ENCODE measurements at regions not wholly inside any gene's neighbourhood (a gene's known extent, or its start where the extent isn't known, plus 50 kb on each side); places are given as distances from the start of the nearest gene placed in this dataset.
A peak's percentile ranks its signal among the peaks of the same experiment; 100 is the strongest.

DNA sequence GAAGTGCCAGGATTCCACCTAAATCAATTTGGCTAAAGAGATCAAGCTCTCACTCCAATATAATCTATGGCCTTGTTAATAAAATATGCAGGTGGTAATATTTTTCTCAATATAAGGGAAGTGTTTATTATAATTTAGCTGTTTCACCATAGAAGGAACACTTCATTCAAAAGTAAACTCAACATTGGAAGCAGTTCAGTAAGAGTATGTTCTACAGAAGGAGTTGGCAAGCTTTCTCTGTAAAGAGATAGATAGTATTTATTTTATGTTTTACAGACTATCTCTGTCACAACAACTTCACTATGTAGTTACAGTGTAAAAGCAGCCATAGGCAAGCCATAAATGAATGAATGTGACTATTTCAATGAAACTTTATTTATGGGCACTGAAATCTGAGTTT lies 313.6 kb upstream of the ANO3 start:
- in situ Hi-C loops (cut with HindIII; ENCODE audit: low pct_unique_long_range_greater_than_20kb, low sequenced_read_pairs) = no loop called here

DNA sequence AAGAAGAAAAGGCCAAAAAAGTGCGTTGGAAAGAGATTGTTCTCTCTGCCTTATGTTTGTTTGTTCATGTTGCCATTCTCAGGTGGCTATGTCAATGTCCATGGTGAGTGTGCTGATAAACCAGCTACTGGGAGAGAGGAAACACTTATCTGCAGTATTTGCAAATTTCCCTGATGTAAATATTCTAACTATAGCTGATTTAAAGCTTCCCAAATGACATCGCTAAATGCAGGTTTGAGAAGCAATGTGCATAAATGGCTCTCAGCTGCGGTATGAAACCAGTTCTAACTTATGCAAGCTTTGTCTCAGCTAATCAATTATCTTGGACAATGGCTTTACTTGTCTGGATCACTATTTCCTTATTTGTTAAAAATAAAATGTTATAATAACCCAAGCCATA lies 312.5 kb upstream of the ANO3 start:
- no peak for DNase-seq (ENCODE audit: low read depth, low spot score)
- in situ Hi-C loops (cut with HindIII; ENCODE audit: low pct_unique_long_range_greater_than_20kb, low sequenced_read_pairs) = no loop called here

More for the DNA sequence above, 313.6 kb upstream of the ANO3 start:
- DNase-seq (ENCODE audit: low read depth, low spot score) = no peak

DNA sequence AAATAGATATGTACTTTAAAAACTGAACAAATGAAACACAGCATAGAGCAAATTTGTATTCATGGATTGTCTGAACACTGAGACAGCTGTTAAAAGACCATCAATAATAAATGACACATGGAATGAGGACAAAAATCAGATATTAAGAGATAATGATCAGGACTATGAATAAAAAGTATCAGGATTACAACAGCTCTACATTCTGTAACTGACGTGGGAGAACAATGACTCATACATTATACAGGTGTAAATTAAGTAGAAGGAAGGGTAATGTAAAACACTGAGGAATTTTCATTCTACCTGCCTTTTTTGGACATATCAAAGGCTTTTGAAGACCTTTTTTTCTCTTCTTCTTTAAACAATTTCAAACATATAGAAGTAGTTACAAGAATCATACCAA lies 310.9 kb upstream of the ANO3 start:
- in situ Hi-C loops (cut with HindIII; ENCODE audit: low pct_unique_long_range_greater_than_20kb, low sequenced_read_pairs) = no loop called here
- DNase-seq (ENCODE audit: low read depth, low spot score) = no peak

DNA sequence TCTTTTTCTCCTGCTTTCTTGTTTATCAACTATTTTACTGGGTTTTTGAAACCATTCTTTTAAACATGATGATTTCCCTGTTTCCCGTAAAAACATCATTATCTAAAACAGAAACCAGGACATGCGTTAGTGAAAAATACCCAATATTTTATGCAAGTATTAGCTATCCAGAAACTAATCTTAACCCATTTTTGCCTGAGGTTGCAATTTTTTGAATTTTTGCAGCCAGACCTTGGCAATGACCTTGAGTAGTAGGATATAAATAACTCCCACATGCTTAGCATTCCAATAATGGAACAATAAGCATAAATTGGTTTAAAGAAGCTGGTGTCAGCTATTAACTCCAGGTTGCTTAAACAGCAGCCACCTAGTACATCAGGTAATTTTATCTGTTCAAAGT lies 308.9 kb upstream of the ANO3 start:
- no peak for DNase-seq (ENCODE audit: low read depth, low spot score)
- in situ Hi-C loops (cut with HindIII; ENCODE audit: low pct_unique_long_range_greater_than_20kb, low sequenced_read_pairs) = no loop called here

DNA sequence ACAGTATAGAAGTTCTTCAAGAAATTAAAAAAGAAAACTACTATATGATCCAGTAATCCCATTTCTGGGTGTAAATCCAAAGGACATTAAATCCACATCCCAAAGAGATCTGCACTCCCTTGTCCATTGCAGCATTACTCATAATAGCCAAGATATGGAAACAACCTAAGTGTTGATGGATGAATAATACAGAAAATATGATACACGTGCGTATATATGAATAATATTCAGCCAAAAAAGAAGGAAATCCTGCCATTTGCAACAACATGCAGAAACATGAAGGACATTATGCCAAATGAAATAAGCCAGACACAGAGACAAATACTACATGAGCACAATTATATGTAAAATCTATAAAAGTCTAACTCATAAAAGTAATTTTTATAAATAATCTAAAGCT lies 306.3 kb upstream of the ANO3 start:
- in situ Hi-C loops (cut with HindIII; ENCODE audit: low pct_unique_long_range_greater_than_20kb, low sequenced_read_pairs) = no loop called here
- DNase-seq (ENCODE audit: low read depth, low spot score) = no peak

DNA sequence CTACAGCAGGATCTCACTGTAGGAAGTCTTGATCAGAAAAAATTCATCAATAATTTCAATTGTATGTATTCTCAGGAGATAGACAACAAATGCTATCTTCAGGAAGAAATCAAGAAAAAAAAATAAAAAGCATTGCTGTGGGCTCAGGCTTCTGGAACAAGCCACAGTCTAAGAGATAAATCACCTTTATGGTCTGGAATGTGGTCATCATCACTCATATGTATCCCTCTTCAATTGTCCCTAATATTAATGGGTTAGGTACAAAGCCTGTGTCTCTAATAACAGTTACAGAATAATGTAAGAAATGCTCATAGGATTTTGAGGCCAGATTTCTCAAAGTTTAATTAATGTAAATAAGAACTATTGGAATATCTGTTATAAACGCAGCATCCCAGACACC lies 305.9 kb upstream of the ANO3 start:
- no peak for DNase-seq (ENCODE audit: low read depth, low spot score)
- in situ Hi-C loops (cut with HindIII; ENCODE audit: low pct_unique_long_range_greater_than_20kb, low sequenced_read_pairs) = no loop called here

DNA sequence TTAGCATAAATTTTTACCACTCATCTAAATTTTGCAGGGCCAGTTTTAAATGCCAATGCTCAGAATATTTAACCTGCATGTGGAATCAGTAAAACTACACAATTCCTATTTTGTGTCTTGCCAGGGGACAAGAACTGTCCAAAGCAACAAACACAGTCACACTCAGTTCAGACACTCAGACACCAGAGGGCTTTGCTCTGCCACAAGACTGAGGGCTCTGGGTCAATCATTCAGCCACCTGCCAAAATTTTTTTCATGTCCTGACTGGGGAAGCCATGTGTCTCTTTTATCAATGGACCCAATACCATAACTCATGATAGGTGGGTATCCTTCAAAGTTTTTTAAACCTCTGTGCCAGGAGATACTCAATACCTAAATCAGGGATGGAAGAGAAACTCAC lies 304.0 kb upstream of the ANO3 start:
- peak; percentile 10 for DNase-seq (ENCODE audit: low read depth, low spot score)
- in situ Hi-C loops (cut with HindIII; ENCODE audit: low pct_unique_long_range_greater_than_20kb, low sequenced_read_pairs) = no loop called here

DNA sequence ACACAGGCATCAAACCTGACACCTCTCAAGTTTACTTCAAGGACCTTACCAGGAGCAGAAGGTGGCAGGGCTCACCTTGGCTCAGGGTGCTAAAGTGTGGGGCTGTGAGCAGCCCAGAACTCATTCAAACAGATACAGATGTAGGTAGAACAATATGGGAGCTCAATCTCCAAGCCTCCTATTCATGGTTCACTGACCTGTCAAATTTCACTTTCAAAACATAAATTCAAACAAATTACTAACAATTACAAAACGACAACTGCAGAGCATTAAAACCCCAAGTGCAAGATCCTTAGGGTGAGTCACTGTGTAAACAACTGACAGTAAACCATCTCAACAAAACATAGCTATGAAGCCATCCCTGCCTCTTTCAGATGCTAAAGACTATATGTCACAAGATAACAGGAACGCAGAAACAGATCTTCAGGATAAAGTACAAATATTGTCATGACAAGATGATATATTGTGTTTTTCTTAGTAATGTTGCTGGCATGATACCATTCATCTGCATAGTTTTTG lies 303.5 kb upstream of the ANO3 start:
- in situ Hi-C loops (cut with HindIII; ENCODE audit: low pct_unique_long_range_greater_than_20kb, low sequenced_read_pairs) = no loop called here
- DNase-seq (ENCODE audit: low read depth, low spot score) = no peak

DNA sequence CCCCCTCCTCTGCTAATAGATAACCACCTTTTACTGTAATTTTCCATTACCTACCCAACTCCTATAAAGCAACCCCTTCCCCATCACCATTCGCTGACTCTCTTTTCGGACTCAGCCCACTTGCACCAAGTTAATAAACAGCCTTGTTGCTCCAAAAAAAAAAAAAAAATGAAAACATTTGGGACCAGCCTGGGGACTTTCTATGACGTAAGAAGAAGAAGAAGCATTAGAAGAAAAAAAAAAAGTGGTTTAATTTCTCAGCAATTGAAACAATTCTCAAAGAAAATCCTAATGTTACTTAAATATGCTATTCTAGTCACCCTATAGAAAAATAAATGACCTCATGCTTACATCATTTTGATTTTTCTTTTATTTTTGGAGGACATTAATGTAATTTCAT lies 301.5 kb upstream of the ANO3 start:
- DNase-seq (ENCODE audit: low read depth, low spot score) = no peak
- in situ Hi-C loops (cut with HindIII; ENCODE audit: low pct_unique_long_range_greater_than_20kb, low sequenced_read_pairs) = no loop called here

DNA sequence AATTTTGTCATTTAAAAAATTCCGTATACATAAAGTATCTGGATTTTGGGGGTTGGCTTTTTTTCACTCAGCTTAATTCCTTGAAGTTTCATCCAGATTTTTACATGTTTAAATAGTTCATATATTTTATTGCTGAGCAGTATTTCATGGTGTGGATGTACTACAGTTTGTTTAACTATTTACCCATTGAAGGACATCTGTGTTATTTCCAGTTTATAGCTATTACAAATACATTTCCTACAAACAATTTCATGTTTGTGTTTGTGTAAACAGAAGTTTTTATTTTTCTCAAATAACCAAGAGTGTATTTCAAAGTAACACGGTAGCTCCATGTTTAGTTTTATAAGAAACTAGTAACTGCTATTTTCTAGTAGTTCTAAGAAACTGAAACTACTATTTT lies 299.7 kb upstream of the ANO3 start:
- in situ Hi-C loops (cut with HindIII; ENCODE audit: low pct_unique_long_range_greater_than_20kb, low sequenced_read_pairs) = no loop called here
- no peak for DNase-seq (ENCODE audit: low read depth, low spot score)

DNA sequence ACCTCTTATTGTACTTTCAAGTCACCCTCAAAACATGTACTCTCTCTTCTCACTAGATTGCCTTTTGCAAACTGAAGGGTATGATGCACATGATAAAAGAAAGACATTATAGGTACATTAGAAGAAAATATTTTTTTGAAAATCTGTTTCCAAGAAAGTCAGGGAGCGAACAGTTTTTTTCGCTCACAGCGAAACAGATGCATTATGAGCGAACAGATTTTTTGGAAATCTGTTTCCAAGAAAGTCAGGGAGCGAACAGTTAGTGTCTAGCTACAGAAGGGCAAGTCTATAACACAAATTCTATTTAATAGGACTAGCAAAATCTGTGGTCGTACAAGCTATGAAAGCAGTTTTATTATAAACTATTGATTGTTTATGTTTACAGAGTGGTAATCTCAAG lies 296.2 kb upstream of the ANO3 start:
- no peak for DNase-seq (ENCODE audit: low read depth, low spot score)
- in situ Hi-C loops (cut with HindIII; ENCODE audit: low pct_unique_long_range_greater_than_20kb, low sequenced_read_pairs) = no loop called here

DNA sequence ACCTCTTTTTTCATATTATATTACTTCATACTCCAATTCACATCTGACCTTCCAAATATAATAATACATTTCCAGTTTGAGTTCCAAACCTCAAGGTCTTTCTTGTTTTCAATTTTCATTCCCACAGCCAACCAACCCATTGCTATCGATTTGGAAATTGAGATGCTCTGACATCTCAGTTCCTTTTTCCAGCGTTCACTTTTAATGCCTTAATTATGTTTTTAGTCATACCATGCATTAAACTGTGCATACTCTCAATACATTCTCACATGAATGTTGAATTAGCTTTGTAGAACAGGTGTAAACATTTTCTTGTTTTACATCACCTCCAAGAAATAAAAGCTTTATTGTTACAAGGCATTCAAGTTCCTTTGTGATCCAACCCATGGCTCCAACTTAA lies 294.2 kb upstream of the ANO3 start:
- in situ Hi-C loops (cut with HindIII; ENCODE audit: low pct_unique_long_range_greater_than_20kb, low sequenced_read_pairs) = no loop called here
- no peak for DNase-seq (ENCODE audit: low read depth, low spot score)

DNA sequence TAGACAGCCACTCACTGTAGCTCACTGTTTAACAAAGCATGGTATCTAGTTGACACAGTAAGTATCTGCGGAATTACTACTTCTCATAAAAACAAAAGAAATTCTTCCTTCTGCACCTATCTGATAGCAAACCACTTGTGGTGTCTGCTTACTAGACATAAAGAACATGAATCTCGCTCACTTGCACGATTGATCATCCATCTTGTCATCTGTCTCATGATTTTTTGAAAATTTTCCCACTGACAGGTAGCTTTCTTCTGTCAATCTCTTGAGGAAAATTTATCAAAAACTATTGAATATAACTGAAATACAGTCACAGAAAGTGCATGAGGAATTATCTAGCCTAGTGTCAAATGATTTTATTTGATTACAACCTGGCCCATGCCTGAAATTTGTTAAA lies 291.6 kb upstream of the ANO3 start:
- in situ Hi-C loops (cut with HindIII; ENCODE audit: low pct_unique_long_range_greater_than_20kb, low sequenced_read_pairs) = no loop called here
- no peak for DNase-seq (ENCODE audit: low read depth, low spot score)

DNA sequence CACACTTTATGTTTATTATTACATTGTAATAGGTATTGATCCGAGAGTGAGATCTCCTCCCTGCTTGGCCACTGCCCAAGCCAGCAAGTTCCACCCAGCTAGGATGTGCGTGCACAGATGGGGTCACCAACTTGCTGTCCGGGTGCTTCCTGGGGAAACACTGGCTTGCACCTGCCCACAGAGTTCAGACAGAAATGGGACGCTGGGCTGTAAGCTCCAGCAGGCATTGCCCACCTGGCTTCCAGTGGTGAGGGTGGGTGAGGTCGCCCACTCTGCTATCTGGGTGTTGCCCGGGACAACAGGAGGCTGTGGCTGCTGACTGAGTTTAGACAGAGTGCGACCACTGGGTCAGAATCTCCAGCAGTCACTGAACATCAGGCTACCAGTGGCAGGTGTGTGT lies 289.8 kb upstream of the ANO3 start:
- in situ Hi-C loops (cut with HindIII; ENCODE audit: low pct_unique_long_range_greater_than_20kb, low sequenced_read_pairs) = no loop called here
- DNase-seq (ENCODE audit: low read depth, low spot score) = no peak

DNA sequence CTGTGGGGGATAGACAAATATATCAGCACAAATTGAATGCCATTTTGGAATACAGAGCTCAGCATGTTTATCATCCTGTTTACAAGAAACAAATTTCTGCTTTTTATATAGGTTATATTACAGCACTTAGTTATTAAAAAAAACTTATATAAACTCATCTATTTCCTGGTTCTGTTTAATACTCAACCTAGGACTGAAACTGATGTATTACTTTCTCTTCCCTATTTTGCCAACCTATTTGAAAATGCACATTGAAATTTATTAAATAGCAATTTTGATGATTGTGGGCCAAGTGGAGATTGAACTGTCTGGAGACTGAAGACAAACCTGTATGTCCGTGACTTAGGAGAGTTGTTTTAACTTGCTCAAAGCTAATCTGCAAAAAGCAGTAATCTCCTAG lies 288.3 kb upstream of the ANO3 start:
- in situ Hi-C loops (cut with HindIII; ENCODE audit: low pct_unique_long_range_greater_than_20kb, low sequenced_read_pairs) = no loop called here
- no peak for DNase-seq (ENCODE audit: low read depth, low spot score)

DNA sequence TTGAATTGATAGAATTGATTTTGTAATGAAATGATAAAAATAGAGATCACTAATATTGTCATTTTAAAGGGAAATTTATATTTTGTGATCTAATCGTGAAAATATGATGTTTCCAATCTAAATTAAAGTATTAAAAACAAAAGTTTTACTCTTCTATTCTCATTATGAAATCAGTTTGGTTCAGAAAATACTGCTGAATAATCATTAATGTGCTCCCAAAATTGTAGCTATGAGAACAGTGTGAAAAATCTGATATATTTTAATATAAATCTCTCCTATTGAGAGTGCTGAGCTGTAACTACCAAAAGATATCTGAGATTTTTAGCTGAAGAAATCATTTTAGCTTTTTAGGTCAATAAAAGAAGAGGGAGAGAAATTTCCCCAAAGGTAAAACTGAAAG lies 287.5 kb upstream of the ANO3 start:
- in situ Hi-C loops (cut with HindIII; ENCODE audit: low pct_unique_long_range_greater_than_20kb, low sequenced_read_pairs) = no loop called here
- no peak for DNase-seq (ENCODE audit: low read depth, low spot score)

DNA sequence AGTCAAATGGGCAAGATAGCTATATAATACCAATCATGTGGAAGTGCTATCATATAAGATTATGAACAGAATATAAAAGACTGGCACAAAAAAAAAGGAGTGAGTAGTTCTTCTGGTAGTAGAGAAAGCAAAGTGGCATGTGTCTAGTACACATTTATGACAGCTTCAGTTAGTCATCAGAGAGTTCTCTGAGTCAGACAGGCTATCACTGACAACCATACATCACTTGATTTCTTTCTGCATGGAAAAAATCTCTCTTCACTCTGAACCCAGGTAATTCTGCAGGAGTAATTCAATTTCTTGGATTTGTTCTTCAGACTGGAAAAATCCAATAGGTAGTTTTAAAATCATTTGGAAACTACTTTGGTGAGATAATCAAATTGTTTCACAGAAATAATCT lies 286.8 kb upstream of the ANO3 start:
- in situ Hi-C loops (cut with HindIII; ENCODE audit: low pct_unique_long_range_greater_than_20kb, low sequenced_read_pairs) = no loop called here
- DNase-seq (ENCODE audit: low read depth, low spot score) = no peak

DNA sequence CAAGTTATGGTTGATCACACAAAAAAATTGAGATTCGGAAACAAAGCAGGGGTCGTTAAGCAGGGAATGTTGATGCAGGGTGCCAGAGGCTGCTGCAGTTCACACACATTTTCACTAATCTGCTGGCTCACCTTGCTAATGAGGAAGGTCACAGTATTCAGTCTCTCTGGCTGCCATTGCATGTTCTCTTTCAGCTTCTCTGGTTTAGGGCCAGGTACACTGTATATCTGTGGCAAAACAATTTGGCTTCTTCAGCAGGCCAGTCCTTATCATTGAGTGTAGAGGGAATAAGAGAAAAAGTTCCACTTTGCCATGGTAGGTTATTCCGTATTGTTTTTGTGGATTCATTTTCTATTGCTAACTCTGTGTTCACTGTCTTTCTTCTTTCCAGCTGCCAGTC lies 283.7 kb upstream of the ANO3 start:
- no peak for DNase-seq (ENCODE audit: low read depth, low spot score)
- in situ Hi-C loops (cut with HindIII; ENCODE audit: low pct_unique_long_range_greater_than_20kb, low sequenced_read_pairs) = no loop called here

DNA sequence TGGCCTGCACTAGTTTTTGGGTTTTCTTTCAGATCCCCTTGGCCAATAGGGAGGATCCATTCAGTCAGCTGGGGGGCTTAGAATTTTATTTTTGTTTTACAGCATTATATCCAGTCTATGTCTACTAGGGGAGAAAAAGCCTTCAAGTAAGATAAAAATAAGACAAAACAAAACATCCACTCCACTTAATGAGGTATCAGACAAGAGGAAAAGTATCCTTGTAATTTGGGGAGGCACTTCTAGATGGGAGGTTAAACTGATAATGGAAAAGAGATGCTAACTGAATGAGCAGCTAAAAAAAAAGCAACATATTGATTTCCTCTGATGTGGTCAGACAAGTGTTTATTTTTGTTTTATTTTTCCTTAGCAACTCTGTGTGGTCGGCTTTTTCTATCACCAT lies 278.0 kb upstream of the ANO3 start:
- in situ Hi-C loops (cut with HindIII; ENCODE audit: low pct_unique_long_range_greater_than_20kb, low sequenced_read_pairs) = no loop called here
- DNase-seq (ENCODE audit: low read depth, low spot score) = no peak

DNA sequence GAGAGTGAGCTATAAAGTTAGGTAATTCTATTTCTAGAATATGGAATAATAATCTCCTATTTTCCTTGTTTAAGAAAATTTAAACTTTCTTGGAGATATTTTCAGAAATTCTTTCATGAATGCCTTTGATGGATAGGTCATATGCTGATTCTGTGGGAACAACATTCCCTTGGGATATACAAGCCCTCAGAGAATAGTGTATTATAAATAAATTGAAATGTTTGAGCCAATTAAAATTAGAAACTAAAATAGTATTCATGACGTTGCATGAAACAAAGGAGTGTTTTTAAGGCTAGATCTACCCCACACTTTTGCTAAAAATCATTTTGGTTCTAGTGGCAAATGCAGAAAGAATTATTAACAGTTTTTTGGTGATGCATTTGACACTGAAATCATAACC lies 269.3 kb upstream of the ANO3 start:
- peak; percentile 55 for DNase-seq (ENCODE audit: low read depth, low spot score)
- in situ Hi-C loops (cut with HindIII; ENCODE audit: low pct_unique_long_range_greater_than_20kb, low sequenced_read_pairs) = no loop called here
